ENCODE measurements at regions not wholly inside any gene's neighbourhood (a gene's known extent, or its start where the extent isn't known, plus 50 kb on each side); places are given as distances from the start of the nearest gene placed in this dataset.

DNA sequence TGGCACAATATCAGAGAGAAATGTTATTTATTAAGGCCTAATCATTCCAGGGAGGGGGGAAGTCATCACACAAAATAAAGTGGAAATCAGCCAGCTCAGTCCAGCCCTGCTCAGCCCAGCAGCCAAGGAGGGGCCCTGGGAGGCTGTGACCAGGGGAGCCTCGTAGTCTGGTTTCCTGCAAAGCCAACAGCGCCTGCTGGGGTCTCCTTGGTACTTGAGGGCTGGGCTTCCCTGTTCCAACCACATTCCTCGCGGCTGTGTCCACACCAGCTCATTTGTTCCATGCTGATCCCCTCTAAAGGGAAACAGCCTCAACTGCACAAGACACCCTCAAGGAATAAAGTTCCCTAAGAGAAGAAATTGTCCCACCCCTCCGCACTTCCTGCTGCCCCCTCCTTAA lies 154.0 kb downstream of the TMEM132E start:
- TF ChIP-seq, protein P1, sequence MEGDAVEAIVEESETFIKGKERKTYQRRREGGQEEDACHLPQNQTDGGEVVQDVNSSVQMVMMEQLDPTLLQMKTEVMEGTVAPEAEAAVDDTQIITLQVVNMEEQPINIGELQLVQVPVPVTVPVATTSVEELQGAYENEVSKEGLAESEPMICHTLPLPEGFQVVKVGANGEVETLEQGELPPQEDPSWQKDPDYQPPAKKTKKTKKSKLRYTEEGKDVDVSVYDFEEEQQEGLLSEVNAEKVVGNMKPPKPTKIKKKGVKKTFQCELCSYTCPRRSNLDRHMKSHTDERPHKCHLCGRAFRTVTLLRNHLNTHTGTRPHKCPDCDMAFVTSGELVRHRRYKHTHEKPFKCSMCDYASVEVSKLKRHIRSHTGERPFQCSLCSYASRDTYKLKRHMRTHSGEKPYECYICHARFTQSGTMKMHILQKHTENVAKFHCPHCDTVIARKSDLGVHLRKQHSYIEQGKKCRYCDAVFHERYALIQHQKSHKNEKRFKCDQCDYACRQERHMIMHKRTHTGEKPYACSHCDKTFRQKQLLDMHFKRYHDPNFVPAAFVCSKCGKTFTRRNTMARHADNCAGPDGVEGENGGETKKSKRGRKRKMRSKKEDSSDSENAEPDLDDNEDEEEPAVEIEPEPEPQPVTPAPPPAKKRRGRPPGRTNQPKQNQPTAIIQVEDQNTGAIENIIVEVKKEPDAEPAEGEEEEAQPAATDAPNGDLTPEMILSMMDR (IDR thresholded peaks at IDR 0.05; ENCODE audit: extremely low read depth, insufficient read depth, missing control alignments), result no peak
- in situ Hi-C loops (cut with MboI; ENCODE audit: low pct_unique_long_range_greater_than_20kb, low sequenced_read_pairs, unreplicated experiment), result no loop called here
- DNase-seq (ENCODE audit: low spot score), result no peak

DNA sequence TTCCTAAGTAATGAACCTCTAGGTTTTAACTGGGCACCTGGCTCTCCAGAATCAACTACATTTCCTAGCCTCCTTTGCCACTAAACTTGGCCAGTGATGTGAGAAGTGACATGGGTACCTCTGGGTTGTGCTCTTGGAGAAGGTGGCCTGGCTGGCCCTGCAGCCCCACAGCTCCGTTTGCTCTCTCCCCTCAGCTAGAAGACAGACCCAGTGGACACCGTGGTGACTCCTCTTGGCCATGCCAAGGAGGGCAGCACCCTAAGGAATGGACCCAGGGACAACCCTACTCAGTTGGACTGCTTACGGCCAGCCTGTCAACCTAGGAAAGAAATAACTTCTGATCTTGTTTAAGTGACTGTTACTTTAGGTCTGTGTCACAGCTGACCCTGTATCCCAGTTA lies 151.4 kb downstream of the TMEM132E start:
- DNase-seq (ENCODE audit: low spot score), result no peak
- TF ChIP-seq, protein P1 (IDR thresholded peaks at IDR 0.05; ENCODE audit: extremely low read depth, insufficient read depth, missing control alignments), result no peak
- in situ Hi-C loops (cut with MboI; ENCODE audit: low pct_unique_long_range_greater_than_20kb, low sequenced_read_pairs, unreplicated experiment), result no loop called here

DNA sequence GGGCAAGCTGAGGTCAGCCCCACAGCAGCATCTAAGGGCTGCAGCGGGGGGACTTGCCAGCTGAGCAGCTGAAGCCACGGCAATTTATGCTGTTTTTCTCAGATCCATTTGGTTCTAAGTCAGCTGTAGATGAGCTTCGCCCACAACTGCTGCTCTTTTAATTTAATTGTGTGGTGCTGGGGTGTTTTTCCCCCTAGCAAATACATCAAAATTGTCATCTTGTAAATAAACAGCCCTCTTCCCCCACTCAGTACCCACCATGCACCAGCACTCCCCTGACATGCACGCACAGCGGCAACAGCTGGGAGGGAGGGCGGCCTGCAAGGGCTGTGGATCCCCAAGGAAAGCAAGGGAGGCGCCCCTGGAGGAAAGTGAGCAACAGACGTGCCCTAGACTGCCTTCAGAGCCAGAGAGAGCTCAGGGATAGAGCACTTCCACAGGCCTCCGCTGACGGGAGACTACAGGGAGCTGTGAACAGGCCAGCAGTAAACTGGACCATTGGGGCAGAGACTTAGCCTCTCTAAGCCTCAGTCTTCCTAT lies 149.5 kb downstream of the TMEM132E start:
- TF ChIP-seq, protein P1 (IDR thresholded peaks at IDR 0.05; ENCODE audit: extremely low read depth, insufficient read depth, missing control alignments), result no peak
- in situ Hi-C loops (cut with MboI; ENCODE audit: low pct_unique_long_range_greater_than_20kb, low sequenced_read_pairs, unreplicated experiment), result no loop called here
- no peak for DNase-seq (ENCODE audit: low spot score)

DNA sequence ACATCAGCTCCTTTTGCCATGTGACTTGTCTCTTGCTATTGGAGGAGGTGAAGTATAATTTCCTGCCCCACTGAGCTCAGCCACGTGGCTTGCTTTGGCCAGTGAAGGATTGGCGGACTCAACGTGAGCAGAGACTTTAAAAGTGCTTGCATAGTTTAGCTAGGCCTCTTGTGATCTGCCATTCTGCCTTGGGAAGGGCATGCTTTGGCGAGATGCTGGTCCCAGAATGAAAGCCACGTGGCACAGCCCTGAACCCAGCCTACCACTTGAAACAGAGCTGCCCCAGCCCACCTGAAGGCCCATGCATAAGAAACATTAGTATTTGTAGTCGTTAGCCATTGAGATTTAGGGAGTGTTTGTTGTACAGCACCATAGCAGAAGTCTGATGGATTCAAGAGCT lies 148.2 kb downstream of the TMEM132E start:
- no peak for DNase-seq (ENCODE audit: low spot score)
- TF ChIP-seq, protein P1 (IDR thresholded peaks at IDR 0.05; ENCODE audit: extremely low read depth, insufficient read depth, missing control alignments), result no peak
- in situ Hi-C loops (cut with MboI; ENCODE audit: low pct_unique_long_range_greater_than_20kb, low sequenced_read_pairs, unreplicated experiment), result no loop called here

DNA sequence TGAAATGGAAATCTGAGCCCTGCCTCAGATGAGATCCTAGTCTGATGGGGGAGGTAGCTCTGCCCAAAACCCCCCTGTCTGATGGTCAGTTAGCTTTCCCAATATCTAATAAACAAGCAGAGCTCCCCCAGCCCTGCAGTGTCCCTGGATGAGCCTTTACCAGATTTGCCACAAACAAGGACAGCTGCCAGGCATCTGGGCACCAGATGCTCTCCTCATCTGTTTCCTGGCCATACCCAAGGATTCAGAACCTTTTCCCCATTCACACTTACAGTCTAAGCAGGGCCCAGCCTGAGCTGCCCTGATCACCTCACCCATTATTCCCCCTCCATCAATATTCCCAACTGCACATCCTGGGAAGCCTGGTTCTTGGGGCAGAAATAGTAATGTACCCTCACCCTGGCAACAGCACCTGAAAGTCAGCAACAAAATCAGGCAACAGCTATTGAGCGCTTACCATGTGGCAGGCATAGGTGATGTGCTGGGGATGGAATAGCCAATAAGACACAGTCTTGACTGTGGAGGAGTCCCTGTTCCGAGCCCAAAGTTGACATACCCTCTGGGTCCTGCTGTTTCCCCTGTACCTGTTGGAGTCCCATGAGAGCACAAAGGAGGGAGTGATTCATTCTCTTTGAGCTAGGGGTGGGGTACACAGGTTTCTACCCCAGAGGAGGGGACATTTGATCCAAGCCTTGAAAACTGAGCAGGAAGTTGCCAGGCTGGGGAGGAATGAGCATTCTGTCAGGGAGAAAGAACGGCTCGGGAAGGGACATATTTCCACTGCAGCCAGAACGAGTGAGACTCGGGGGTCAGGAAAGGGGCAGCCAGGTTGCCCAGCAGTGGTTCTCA lies 147.4 kb downstream of the TMEM132E start:
- TF ChIP-seq, protein P1 (IDR thresholded peaks at IDR 0.05; ENCODE audit: extremely low read depth, insufficient read depth, missing control alignments), result no peak

DNA sequence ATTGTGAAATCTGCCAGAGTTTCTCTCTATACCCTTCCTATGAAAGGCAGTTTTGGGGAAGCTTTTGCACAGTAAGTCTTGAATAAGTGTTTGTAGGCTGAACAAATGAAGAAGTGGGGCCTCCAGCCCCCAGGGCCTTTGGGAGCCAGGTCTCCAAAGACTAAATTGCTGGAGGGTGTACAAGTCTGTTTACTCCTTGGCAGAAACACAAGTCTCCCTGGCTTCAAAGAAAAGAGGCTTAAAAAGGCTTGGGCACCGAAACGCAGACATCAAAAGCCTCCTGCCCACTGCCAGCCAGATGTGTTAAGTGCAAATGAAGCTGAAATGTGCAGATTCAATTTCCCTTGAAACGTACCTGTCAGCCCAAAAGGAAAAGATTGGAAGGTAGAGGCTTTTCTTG lies 146.3 kb downstream of the TMEM132E start:
- TF ChIP-seq, protein P1 (IDR thresholded peaks at IDR 0.05; ENCODE audit: extremely low read depth, insufficient read depth, missing control alignments), result no peak
- no peak for DNase-seq (ENCODE audit: low spot score)
- in situ Hi-C loops (cut with MboI; ENCODE audit: low pct_unique_long_range_greater_than_20kb, low sequenced_read_pairs, unreplicated experiment), result no loop called here

More for the DNA sequence above, 147.4 kb downstream of the TMEM132E start:
- DNase-seq (ENCODE audit: low spot score), result no peak
- in situ Hi-C loops (cut with MboI; ENCODE audit: low pct_unique_long_range_greater_than_20kb, low sequenced_read_pairs, unreplicated experiment), result no loop called here

Data from GM13977 (cell line).